ENCODE measurements at regions not wholly inside any gene's neighbourhood (a gene's known extent, or its start where the extent isn't known, plus 50 kb on each side); places are given as distances from the start of the nearest gene placed in this dataset.
"Not testable (repeated sequence)": the region's sequence is repeated elsewhere in the genome, so short reads cannot be mapped to it uniquely, and the experiment has no call there.

DNA sequence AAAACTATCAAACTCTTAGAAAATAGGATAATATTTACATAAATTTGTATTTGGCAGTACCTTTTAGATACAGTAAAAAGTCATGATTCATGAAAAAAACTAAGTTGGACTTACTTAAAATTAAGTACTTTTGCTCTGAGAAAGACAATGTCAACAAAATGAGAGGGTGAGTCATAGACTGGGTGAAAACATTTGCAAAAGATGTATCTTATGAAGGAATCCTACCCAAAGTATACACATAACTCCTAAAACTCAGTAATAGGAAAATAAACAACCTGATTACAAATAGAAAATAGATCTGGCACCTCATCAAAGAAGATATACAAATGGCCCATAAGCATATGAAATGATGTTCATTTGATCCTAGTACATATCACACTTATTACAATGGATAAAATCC lies 1154.6 kb downstream of the JRKL start:
- DNase-seq (ENCODE audit: low read depth, low spot score): peak; percentile 52

DNA sequence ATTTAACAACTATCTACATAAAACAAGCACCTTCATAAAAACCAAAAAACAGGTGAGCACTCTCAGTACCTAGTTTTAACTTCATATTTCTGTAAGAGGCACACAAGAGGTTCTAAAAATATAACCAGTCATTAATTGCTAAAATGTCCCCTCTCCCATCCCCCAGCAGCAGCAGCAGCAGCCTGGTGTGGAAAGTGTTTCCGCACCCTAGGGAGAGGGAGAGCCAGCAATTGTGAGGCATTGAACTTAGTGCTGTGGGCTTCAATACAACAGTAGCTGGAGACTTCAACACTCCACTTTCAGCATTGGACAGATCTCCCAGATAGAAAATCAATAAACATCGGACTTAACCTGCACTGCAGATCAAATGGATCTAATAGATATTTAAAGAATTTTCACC lies 1158.5 kb downstream of the JRKL start:
- no peak for DNase-seq (ENCODE audit: low read depth, low spot score)

DNA sequence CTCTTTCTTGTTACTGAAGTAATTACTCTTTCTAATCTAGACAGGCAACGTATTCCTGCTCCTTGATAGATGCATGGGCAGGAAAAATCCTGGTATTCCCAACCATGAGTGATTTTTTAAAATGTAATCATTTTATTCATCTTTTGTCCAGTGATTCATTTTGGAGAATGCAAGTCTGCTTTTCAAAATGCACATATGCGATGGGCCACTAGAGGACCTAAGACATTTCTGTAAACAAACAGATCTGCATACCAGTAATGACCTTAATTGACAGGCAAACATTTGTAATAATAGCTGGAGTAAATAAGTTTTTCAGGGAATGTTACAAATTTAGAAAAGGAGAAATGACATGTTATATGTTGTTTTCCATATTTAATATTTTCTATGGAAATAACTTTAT lies 1167.6 kb downstream of the JRKL start:
- DNase-seq (ENCODE audit: low read depth, low spot score): no peak

DNA sequence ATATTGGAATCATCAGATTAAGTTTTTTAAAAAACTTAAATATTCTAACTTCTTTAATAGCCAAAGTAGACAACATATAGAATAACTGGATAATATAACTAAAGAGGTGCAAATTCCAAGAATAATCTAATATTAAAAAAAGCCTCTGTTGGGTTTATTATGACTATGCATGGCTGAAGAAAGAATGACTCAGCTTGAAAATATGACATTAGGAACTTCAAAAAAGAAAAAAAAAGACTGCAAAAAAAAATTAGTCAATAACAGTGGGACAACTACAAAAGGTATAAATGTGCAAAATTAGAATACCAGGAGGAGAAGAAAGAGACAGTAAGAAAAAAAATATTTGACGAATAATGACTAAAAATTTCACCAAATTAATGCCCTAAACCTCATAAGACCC lies 1178.0 kb downstream of the JRKL start:
- DNase-seq (ENCODE audit: low read depth, low spot score): no peak

DNA sequence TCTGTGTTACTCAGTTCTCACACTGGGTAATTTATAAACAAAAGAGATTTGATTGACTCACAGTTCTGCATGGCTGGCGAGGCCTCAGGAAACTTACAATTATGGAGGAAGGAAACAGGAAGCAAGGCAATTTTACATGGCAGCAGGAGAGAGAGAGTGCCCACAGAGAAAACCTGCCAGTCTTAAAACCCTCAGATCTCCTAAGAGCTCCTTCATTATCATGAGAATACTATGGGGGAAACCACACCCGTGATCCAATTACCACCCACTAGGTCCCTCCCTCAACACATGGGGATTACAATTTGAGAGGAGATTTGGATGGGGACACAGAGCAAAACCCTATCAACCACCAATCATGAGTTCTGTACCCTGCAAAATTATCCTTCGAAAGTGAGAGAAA lies 1180.8 kb downstream of the JRKL start:
- no peak for DNase-seq (ENCODE audit: low read depth, low spot score)

DNA sequence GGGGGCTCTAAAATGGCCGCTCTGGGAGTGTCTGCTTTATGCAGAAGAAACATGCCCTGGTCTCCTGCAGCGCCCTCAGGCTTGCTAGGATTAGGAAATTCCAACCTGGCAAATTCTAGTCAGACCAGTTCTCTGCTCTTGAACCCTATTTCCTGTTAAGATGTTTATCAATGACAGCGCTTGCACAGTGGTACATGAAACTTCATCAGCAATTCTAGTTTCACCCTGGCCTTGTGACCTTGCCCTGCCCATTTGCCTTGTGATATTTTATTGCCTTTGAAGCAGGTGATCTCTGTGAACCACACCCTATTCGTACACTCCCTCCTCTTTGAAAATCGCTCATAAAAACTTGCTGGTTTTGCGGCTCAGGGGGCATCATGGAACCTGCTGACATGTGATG lies 1184.0 kb downstream of the JRKL start:
- DNase-seq (ENCODE audit: low read depth, low spot score): not testable (repeated sequence)

DNA sequence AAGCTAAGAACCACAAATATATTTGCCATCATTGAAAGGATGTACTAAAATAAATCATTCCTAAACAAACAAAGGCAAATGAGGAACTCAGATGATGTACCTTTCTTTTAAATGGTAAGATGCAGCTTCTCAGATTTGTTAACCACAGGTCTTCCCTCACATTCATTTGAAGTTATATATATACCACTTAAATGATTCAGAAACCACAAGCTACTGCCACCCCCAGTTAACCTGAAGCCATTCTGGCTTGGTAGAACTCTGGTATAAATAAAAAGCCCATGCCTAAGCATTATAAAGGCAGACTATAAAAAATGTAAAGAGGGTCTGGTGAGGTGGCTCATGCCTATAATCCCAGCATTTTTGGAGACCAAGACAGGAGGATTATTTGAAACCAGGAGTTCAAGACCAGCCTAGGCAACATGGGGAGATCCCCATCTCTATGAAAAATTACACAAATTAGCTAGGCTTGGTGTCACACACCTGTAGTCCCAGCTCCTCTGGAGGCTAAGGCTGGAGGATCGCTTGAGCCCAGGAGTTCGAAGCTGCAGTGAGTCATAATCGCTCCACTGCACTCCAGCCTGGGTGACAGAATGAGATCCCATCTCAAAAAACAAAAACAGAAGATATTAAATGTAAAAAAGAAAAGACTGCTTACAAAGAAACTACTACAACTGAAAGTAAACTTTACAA lies 1185.3 kb downstream of the JRKL start:
- no peak for DNase-seq (ENCODE audit: low read depth, low spot score)

DNA sequence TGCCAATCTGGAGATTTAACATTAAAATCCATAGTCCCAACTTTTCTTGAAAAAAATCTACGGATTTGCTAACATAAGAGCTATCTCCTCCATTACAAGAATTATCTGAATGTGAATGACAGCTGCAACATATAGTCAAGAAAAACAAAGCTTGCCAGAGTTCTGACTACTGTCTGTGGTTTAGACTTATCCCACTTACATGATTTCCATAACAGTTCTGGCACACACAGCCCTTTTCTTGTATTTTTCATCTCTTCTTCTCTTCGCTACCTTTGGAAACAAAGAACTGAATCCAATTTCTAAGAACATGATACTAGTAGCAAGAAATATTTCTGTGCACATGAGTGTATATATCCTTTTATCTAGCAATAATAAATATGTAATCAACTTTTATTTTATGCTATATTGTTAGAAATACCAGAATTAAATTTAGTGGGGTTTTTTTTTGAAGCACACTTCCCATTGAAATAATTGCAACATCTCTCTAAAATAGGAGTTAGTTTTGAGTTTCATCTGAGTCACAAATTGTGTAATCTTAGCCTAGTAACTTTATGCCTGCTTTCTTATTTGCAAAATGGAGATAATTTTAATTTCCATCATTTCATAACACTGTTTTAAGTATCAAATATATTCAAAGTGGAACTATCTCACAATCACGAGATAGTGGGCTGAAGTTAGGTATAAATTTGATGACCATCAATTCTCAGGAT lies 1217.6 kb downstream of the JRKL start:
- DNase-seq (ENCODE audit: low read depth, low spot score): no peak

DNA sequence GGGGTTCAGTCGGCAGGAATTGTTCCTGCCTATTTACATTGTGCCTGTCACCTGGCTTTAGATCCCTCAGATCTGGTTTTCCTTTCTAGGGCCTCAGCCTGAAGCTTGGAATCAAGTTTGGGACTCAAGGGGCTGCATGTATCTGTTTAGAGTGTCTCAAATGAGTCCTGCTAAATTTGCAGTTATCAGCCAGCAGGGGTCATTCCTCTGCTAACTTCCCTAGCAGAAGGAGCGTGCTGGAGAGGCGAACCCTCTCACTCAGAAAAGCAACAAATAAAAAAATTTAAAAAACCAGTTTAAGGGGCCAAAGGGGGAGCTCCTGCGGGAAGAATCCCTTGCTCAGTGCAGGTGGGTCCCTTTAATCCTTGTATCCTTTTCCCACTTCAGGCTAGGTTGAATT lies 1220.2 kb downstream of the JRKL start:
- DNase-seq (ENCODE audit: low read depth, low spot score): no peak

DNA sequence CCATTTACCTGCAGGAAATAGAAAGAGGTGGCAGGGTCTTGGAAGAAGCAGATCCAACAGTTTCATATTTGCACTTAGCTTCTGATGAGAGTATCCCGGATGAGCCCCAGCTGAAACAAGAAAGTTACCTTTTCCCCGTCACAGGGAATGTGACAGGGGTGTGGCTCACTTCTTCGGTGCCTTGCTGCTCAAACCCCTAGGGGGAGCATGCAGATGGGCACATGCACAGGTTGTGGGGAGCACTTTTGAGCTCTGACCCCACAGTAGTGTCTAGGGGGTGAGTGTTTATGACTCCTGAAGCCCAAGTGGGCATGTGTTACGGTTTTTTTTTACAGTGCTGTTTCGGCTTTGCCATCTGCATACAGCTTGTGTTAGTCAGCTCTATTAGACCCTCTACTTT lies 1221.0 kb downstream of the JRKL start:
- DNase-seq (ENCODE audit: low read depth, low spot score): no peak

DNA sequence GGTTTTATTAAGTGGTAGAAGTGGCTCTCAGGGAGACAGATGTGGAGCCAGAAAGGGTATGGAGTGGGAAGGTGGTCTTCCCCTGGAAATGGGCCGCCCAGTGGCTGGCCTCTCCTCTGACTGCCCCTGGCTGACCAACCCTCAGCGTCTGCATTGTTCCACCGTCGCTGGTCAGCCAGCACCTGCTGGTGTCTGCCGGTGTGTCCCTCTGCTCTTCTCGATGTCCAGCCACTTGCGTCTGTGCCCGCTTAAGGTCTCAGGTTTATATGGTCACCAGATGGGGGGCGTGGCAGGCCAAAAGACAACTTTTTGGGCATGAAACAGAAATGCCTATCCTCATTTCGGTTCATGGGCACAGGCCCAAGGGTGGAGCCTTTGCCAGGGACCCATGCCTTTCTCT lies 1221.5 kb downstream of the JRKL start:
- no peak for DNase-seq (ENCODE audit: low read depth, low spot score)

DNA sequence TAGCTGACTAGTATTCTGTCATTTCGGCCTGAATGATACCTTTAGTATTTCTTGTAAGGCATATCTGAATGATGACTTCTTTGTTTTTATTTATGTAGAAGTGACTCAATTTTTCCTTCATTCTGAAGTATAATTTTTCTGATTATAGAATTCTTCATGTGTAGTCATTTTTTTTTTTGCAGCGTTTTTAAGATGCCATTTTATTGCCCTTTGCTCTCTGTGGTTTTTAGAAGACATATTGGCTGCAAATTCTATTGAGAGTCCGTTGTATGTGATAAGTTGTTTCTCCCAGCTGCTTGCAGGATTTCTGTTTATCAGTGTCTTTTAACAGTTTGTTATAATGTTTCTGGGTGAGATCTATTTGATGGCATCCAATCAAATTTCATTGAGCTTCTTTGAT lies 1224.8 kb downstream of the JRKL start:
- DNase-seq (ENCODE audit: low read depth, low spot score): no peak

DNA sequence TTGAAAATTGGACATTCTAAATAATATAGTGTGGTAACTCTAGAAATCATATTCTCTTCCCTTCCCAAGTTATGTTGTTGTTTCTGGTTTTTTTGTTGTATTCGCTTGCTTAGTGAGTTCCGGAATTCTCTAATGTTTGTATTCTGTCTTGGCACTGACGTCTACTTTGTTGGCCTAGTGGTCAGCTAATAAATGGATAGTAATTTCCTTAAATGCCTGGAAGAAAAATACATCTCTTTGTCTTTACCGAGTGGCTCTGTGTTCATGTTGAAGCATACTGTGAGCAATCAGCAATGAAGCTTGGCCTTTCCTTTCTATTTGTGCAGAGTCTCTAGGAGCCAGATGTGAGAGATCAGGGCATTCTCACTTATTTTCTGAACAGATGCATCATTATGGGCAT lies 1225.7 kb downstream of the JRKL start:
- no peak for DNase-seq (ENCODE audit: low read depth, low spot score)

DNA sequence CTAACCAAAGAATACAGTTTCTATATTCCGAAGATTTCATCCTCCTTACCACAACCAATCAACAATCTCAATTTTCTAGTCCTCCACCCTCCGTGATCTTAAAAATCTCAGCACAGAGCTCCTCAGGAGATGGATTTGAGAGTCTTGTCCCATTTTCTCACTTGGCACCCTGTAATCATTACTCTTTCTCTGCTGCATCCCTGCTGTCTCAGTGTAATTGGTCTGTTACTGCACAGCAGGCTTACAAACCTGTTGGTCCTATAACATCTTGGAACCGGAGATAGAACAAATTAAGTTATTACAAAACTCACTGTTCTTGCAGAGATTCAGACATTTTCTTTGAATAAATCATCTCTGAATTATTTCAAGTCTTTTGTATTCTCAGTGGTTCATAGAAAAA lies 1227.2 kb downstream of the JRKL start:
- DNase-seq (ENCODE audit: low read depth, low spot score): no peak

DNA sequence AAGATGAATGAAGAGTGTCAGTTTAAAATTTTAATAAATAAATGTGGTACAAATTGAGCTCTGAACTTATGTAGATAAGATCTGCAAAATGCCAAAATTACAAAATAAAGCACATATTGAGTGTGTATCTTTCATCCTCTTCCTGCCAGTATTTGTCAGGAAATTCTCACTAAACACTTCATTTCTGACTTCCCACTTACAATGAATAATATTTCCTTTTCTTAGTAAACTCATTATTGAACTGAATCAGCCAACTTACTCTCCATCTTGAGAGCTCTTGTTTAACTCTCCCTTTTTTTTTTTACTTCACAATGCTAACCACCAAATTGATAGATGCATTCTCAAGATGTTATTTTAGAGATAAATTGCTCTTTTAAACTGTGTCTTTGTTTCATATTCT lies 1230.2 kb downstream of the JRKL start:
- DNase-seq (ENCODE audit: low read depth, low spot score): no peak

DNA sequence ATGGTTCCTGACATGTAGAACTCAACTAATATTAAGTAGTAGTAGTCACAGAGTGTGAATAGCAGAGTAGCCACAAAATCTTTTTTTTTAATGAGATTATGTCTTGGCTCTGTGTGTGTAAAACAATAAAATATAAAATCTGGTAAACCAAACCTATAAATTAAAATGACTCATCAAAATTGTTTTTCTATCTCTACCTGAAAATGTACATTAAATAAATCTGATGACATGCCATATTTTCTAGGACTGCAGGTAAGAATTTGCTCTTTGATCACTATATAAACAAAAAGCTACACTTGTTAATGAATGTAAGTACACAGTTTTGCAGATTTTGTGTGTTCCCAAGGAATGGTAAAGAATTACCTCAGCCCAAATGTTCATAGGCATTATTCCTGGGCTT lies 1231.5 kb downstream of the JRKL start:
- no peak for DNase-seq (ENCODE audit: low read depth, low spot score)

DNA sequence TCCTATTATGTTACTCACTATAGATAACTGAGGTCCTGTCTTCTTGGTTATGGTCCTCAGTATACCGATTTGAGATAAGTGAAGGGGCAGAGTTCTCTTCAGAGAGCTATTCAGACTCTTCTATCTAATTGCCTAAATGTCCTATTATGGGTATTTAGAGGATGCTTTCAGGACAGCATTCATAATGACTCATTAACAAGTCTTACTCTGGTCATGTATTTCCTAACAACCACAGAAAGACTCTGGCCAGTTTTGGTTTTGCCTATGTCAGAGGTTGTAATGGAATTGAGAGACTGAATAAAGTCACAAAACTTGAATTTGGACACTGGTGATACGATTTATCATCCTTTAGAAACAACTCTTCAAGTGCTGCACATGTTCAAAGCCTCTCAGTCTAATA lies 1233.0 kb downstream of the JRKL start:
- no peak for DNase-seq (ENCODE audit: low read depth, low spot score)

DNA sequence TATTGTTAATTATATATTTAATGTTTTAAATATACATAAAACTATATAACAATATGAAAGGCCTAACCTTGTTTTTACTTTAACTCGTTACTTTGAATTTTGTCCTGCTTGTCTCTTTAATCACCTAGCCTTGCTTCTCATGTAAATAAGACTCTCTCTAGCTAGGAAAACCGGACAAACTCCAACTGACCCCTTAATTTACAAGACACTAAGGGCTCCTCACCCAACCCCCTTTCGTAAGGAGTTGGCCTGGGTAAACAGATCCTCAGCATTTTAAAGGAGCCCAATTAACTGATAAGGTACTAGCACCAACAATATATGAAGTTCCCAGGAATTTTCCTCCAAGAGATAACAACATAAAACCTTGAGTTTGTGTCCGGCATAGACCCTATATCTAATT lies 1246.9 kb downstream of the JRKL start:
- DNase-seq (ENCODE audit: low read depth, low spot score): not testable (repeated sequence)

DNA sequence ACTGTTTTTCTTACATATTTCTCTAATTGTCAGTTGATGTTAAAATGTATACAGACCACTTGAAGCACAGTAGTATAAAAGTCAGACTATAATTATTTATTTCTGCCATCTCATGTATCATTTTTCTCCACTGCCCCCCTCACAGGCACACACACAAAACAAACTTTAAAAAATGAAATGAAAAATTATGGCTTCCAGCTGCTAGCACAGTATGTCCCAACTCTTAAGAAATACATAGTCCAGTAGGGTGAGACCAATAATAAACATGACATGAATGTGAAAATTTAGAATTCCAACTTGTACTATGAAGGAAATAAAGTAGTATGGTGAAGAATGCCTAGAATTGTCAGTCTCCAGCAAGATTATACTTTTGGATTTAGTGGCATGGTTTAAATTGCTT lies 1247.9 kb downstream of the JRKL start:
- DNase-seq (ENCODE audit: low read depth, low spot score): no peak

DNA sequence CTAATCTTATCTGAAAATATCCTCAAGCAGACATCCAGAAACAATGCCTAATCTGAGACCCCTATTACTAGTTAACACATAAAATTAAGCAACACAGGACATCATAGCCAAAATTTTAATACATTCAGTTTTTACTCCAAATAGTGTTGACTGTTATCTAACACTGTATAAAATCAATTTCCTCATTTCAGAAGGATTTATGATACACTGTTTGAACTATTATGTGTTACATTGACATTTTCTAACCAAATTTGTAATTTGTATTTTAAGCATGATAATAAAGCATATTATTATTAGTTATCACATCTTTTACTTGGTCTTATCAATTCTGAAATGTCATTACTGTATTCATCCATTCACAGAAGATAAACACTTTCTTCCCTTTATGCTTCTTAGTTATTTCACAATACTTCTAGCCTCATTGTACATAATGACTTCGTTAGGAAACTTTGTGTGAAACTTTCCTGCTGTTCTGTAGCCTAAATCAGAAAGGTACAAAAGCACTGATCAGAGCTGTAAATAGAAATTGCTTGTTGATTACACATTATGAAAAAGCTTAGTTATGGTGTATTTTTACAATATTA lies 1248.9 kb downstream of the JRKL start:
- no peak for DNase-seq (ENCODE audit: low read depth, low spot score)

DNA sequence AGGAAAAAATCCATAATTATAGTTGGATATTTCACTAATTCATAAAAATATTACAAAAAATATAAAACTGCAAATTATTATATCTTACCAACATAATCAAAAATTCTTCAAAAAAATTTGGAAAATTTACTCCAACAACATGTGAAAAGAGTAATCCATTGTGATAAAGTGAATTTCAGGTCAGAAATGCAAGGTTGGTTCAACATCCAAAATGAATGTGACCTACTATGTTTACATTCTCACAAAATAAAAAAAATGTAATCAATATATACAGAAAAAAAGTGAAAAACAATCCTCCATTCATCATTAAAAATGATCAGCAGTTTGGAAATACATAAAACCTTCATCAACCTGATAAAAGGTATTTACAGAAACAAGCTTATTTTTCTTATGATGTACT lies 1252.2 kb downstream of the JRKL start:
- DNase-seq (ENCODE audit: low read depth, low spot score): no peak

DNA sequence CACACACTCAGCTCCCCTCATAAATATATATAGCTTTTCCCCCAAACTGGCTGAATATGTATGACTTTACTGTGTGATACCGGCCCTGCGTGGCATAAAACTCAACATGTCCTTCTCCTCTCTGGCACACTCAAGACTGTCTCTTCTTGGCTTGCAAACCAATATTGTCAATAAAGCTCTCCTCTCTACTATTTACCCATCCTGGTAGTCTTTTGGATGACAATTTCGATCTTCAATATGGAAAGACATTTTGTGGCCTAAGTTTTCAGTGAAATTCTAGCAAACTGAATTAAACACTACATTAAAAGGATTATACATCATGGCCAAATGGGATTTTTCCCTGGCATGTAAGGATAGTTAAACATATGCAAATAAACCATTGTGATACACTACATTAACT lies 1255.9 kb downstream of the JRKL start:
- DNase-seq (ENCODE audit: low read depth, low spot score): no peak

DNA sequence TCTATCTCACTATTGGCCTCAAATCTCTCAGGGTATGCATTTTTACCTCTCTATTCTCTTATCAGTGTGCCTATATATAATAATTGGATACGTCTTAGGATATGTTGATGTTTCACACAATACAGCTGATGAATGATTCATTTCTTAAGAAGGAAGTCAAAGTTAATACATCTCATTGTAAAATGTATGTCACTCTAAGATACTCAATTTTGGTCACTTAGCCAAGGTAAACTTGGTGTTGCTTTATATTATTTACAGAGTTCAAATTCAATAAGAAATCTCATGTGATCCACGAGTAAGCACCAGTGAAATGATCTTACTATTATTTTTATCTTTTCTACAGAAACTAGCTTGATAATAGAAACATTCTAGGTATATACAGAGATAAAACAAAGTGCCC lies 1266.5 kb downstream of the JRKL start:
- DNase-seq (ENCODE audit: low read depth, low spot score): no peak

Data from brain pericyte (primary cell).